RWPE1 (cell line): ENCODE measurements at regions not wholly inside any gene's neighbourhood (a gene's known extent, or its start where the extent isn't known, plus 50 kb on each side); places are given as distances from the start of the nearest gene placed in this dataset.

Experiments used
- CTCF ChIA-PET: fragments of 350-600 bp; sonication (Branson Sonifier 250); formaldehyde crosslinking; extraction: SDS; loops from one replicate; lab custom pipeline; 2021; lab: Yijun Ruan, JAX
- POLR2A ChIA-PET: fragments of 400-600 bp; formaldehyde crosslinking; extraction: SDS; loops from one replicate; lab custom pipeline; 2020; ENCODE audit warnings: antibody characterized with exemption; ENCODE audit not compliant: low non-redundant PET; lab: Yijun Ruan, JAX
- DNase-seq: peaks from one replicate; pipeline ENCODE4 v3.0.0; 2012; ENCODE audit warnings: low spot score
- H3K27ac ChIP-seq: fragments of 450-650 bp; 2 replicates; pipeline ENCODE4 v1.5.1; 2017
- CTCF ChIP-seq: fragments of 450-650 bp; conservative IDR thresholded peaks from 2 replicates; pipeline ENCODE4 v1.5.1; 2017; ENCODE audit warnings: low read depth, mild to moderate bottlenecking

GRCh38 chr10:124315591-124316270 is 103.0 kb downstream of the OAT start:
- no peak for DNase-seq
- no peak overlapping the region for H3K27ac ChIP-seq
- POLR2A ChIA-PET: no interaction called here
- CTCF ChIA-PET: interaction anchor here (0.6 to 1.1 kb wide), 2 partner anchors 14 to 78 kb away, joined by 3 to 4 read pairs; no protein-coding TSS in a partner anchor
- TF ChIP-seq CTCF: no peak

GRCh38 chr10:124313374-124313773 is 105.3 kb downstream of the OAT start:
- ChIA-PET CTCF (interaction anchor here (1.0 kb wide), 1 partner anchor 17 kb away, joined by 3 read pairs; no protein-coding TSS in a partner anchor), POLR2A (no interaction called here)
- no peak overlapping the region for H3K27ac ChIP-seq
- no peak for TF ChIP-seq CTCF
- DNase-seq: no peak

DNA sequence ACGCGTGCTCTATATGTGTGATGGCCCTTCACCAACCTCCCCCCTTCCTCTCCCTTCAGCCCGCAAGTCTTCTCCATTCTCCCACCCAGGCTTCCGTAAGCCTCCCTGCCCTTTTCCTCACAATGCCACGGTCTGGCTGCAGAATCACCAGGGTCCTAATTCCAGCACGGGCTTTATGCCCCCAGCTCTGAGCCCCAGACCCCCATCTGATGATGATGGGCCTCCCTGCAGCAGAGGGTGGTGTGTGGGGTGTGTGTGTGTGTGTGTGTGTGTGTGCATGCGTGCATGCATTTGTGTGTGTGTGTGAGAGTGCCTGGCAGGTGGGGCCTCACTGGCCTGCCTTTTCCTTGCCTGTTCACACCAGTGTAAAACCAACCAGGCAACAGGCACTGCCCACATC is 109.9 kb downstream of the OAT start:
- no peak overlapping the region for H3K27ac ChIP-seq
- POLR2A ChIA-PET: no interaction called here
- DNase-seq: no peak
- CTCF ChIA-PET: interaction anchor here (0.6 kb wide), 1 partner anchor 36 kb away, joined by 3 read pairs; no protein-coding TSS in a partner anchor
- TF ChIP-seq CTCF: no peak

- ChIA-PET POLR2A (no interaction called here), CTCF (interaction anchor here (0.7 kb wide), 1 partner anchor 246 kb away, joined by 3 read pairs; no protein-coding TSS in a partner anchor)
- no peak overlapping the region for H3K27ac ChIP-seq
- TF ChIP-seq CTCF: no peak
- DNase-seq: no peak
These were observed 110.6 kb downstream of the OAT start for GRCh38 chr10:124308056-124308645.

GRCh38 chr10:124307591-124307990 is 111.1 kb downstream of the OAT start:
- ChIA-PET CTCF (no interaction called here), POLR2A (no interaction called here)
- TF ChIP-seq CTCF: no peak
- DNase-seq: no peak
- no peak overlapping the region for H3K27ac ChIP-seq

- no peak for TF ChIP-seq CTCF
- POLR2A ChIA-PET: no interaction called here
- CTCF ChIA-PET: no interaction called here
These were observed 111.8 kb downstream of the OAT start for GRCh38 chr10:124306922-124307371.

More at GRCh38 chr10:124306922-124307371, 111.8 kb downstream of the OAT start:
- DNase-seq: no peak
- no peak overlapping the region for H3K27ac ChIP-seq
